ENCODE measurements at regions not wholly inside any gene's neighbourhood (a gene's known extent, or its start where the extent isn't known, plus 50 kb on each side); places are given as distances from the start of the nearest gene placed in this dataset.

- Mint-ChIP-seq H3K36me3 (ENCODE audit: low read depth) (no peaks in the 10 kb centered on the region), H3K9me3 (peaks cover 23% of the 10 kb centered on the region), H3K4me3 (no peak overlapping the region), H3K27ac (no peak overlapping the region), H3K27me3 (no peaks in the 10 kb centered on the region), H3K4me1 (ENCODE audit: low read depth) (no peaks in the 10 kb centered on the region)
- intact Hi-C loops (cut with micrococcal nuclease), result no loop called here
These were observed 215.4 kb downstream of the RAB28 start for GRCh38 chr4:13268703-13269102.

DNA sequence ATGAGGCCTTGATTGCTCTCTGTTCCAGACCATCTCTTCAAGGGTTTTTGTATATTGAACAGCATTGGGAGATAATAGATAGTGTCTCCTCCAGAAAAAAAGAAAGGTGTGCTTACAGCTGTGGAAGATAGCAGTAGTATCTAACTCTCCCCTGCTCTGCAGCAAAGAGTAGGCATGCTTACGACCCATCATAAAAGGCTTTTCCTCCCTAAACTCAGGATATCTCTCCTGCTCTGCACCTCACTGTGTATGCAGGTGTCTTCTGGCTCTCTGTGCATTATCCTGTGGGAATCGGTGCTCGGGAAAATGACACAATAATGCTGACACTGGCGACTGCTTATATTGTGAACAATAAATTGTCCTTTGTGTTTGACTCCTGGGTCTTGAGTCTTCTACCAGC, 216.0 kb downstream of the RAB28 start:
- Mint-ChIP-seq H3K4me3 (no peak overlapping the region), H3K36me3 (ENCODE audit: low read depth) (no peaks in the 10 kb centered on the region), H3K27me3 (no peaks in the 10 kb centered on the region), H3K4me1 (ENCODE audit: low read depth) (no peaks in the 10 kb centered on the region), H3K9me3 (peaks cover 17% of the 10 kb centered on the region), H3K27ac (no peak overlapping the region)
- intact Hi-C loops (cut with micrococcal nuclease), result no loop called here

- intact Hi-C loops (cut with micrococcal nuclease), result no loop called here
- H3K27ac Mint-ChIP-seq, result no peak overlapping the region
- H3K9me3 Mint-ChIP-seq, result peaks cover 17% of the 10 kb centered on the region
- H3K4me3 Mint-ChIP-seq, result no peak overlapping the region
- no peaks in the 10 kb centered on the region for H3K36me3 Mint-ChIP-seq (ENCODE audit: low read depth)
- H3K4me1 Mint-ChIP-seq (ENCODE audit: low read depth), result no peaks in the 10 kb centered on the region
- no peaks in the 10 kb centered on the region for H3K27me3 Mint-ChIP-seq
These were observed 217.0 kb downstream of the RAB28 start for GRCh38 chr4:13267091-13267490.

DNA sequence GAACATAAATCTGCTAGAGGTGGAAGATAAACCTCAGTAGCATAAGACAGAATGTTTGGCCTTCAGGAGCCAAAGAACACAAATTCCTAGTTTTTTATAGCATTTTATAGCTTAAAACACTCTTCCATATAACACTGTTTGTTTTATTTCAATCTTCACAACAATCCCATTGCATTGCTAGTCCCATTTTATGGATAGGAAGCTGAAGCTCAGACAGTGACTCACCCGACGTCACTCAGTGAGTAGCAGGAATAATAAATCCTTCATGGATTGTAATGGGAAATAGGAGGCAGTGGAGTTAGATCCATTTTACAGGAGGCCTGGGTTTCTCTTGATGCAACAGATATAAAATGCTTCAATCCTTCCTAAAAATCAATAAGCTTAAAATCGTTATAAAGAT, 217.5 kb downstream of the RAB28 start:
- Mint-ChIP-seq H3K36me3 (ENCODE audit: low read depth) (no peaks in the 10 kb centered on the region), H3K9me3 (peaks cover 17% of the 10 kb centered on the region), H3K4me3 (no peak overlapping the region), H3K27ac (no peak overlapping the region), H3K4me1 (ENCODE audit: low read depth) (no peaks in the 10 kb centered on the region), H3K27me3 (no peaks in the 10 kb centered on the region)
- intact Hi-C loops (cut with micrococcal nuclease), result no loop called here

DNA sequence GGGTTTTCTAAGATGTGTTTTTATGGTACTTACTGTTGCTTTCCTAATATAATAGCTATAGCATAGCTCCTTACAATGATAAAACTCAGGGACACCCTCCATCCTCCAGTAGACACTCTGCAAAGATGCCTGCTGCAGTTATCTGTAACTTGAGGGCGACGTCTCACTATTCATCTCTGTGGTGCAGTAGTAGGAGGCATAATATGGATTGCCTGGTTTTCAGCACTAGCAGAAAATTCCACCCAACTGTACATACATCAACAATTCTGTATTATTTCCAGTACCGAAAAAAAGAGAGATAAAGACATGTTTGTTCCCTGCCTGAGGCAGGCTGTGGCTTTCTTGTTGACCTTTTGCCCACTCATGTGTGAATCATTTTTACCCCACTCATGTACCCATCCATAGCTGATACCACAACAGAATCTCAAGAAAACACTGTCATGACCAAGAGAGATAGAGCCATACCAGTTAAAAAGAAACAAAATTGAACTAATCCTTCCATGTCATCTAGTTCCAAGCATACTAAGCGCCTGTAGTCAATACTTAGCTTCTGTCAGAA, 220.1 kb downstream of the RAB28 start:
- Mint-ChIP-seq H3K4me1 (ENCODE audit: low read depth) (no peaks in the 10 kb centered on the region), H3K36me3 (ENCODE audit: low read depth) (no peaks in the 10 kb centered on the region), H3K27me3 (no peaks in the 10 kb centered on the region), H3K9me3 (no peaks in the 10 kb centered on the region), H3K27ac (no peak overlapping the region), H3K4me3 (no peak overlapping the region)
- intact Hi-C loops (cut with micrococcal nuclease), result no loop called here

GRCh38 chr4:13262816-13263215, 221.3 kb downstream of the RAB28 start:
- H3K27ac Mint-ChIP-seq, result no peak overlapping the region
- no peaks in the 10 kb centered on the region for H3K4me1 Mint-ChIP-seq (ENCODE audit: low read depth)
- H3K27me3 Mint-ChIP-seq, result no peaks in the 10 kb centered on the region
- H3K9me3 Mint-ChIP-seq, result peaks cover 9% of the 10 kb centered on the region
- H3K36me3 Mint-ChIP-seq (ENCODE audit: low read depth), result no peaks in the 10 kb centered on the region
- no peak overlapping the region for H3K4me3 Mint-ChIP-seq
- intact Hi-C loops (cut with micrococcal nuclease), result no loop called here

GRCh38 chr4:13261486-13262257, 222.5 kb downstream of the RAB28 start:
- no peak overlapping the region for H3K4me3 Mint-ChIP-seq
- H3K36me3 Mint-ChIP-seq (ENCODE audit: low read depth), result no peaks in the 10 kb centered on the region
- no peaks in the 10 kb centered on the region for H3K4me1 Mint-ChIP-seq (ENCODE audit: low read depth)
- H3K27ac Mint-ChIP-seq, result no peak overlapping the region
- intact Hi-C loops (cut with micrococcal nuclease), result no loop called here
- H3K9me3 Mint-ChIP-seq, result peaks cover 13% of the 10 kb centered on the region
- H3K27me3 Mint-ChIP-seq, result no peaks in the 10 kb centered on the region

DNA sequence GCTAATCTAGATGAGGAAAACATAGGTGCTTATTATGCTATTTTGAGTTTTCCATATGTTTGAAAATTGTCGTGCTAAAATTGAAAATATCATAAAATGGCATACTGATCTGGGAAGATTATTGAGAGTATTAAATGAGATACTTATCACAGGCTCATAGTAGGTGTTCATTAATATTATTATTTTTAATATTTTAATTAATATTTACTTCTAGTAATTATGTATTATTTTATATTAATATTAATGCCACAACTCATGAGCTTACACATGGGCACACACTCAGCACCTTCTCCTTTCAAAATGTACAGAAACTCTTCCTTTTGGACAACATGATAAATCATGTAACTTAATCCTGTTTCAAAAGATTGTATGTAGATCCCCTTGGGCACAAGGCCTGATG, 223.6 kb downstream of the RAB28 start:
- H3K36me3 Mint-ChIP-seq (ENCODE audit: low read depth), result no peaks in the 10 kb centered on the region
- intact Hi-C loops (cut with micrococcal nuclease), result no loop called here
- no peaks in the 10 kb centered on the region for H3K4me1 Mint-ChIP-seq (ENCODE audit: low read depth)
- no peak overlapping the region for H3K4me3 Mint-ChIP-seq
- peaks cover 13% of the 10 kb centered on the region for H3K9me3 Mint-ChIP-seq
- no peaks in the 10 kb centered on the region for H3K27me3 Mint-ChIP-seq
- H3K27ac Mint-ChIP-seq, result no peak overlapping the region

- Mint-ChIP-seq H3K4me1 (ENCODE audit: low read depth) (no peaks in the 10 kb centered on the region), H3K27ac (no peak overlapping the region), H3K36me3 (ENCODE audit: low read depth) (no peaks in the 10 kb centered on the region), H3K9me3 (peaks cover 46% of the 10 kb centered on the region), H3K4me3 (no peak overlapping the region), H3K27me3 (no peaks in the 10 kb centered on the region)
- intact Hi-C loops (cut with micrococcal nuclease), result no loop called here
These were observed 233.9 kb downstream of the RAB28 start for GRCh38 chr4:13250263-13250662.

GRCh38 chr4:13248621-13249298, 235.4 kb downstream of the RAB28 start:
- intact Hi-C loops (cut with micrococcal nuclease), result no loop called here
- no peaks in the 10 kb centered on the region for H3K36me3 Mint-ChIP-seq (ENCODE audit: low read depth)
- no peaks in the 10 kb centered on the region for H3K27me3 Mint-ChIP-seq
- no peak overlapping the region for H3K4me3 Mint-ChIP-seq
- no peak overlapping the region for H3K27ac Mint-ChIP-seq
- peaks cover 47% of the 10 kb centered on the region for H3K9me3 Mint-ChIP-seq
- H3K4me1 Mint-ChIP-seq (ENCODE audit: low read depth), result no peaks in the 10 kb centered on the region

DNA sequence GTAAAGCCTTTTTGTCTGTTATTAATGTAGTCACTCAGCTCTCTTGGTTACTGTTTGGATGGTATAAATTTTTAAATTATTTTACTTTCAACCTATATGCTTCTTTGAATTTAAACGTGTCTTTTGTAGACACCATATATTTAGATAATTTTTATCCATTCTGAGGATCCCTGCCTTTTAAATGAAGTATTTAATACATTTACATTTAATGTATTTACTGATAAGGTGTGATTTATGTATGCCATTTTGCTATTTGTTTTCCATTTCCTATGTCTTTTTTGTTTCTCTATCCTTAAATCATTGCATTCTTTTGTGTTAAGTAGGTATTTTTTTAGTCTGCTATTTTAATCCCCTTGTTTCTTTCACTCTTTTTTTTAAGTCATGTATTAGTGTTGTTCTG, 238.0 kb downstream of the RAB28 start:
- H3K27ac Mint-ChIP-seq, result no peak overlapping the region
- no peaks in the 10 kb centered on the region for H3K27me3 Mint-ChIP-seq
- intact Hi-C loops (cut with micrococcal nuclease), result no loop called here
- no peak overlapping the region for H3K4me3 Mint-ChIP-seq
- H3K9me3 Mint-ChIP-seq, result peaks cover 68% of the 10 kb centered on the region
- H3K36me3 Mint-ChIP-seq (ENCODE audit: low read depth), result no peaks in the 10 kb centered on the region
- no peaks in the 10 kb centered on the region for H3K4me1 Mint-ChIP-seq (ENCODE audit: low read depth)

GRCh38 chr4:13244444-13244843, 239.7 kb downstream of the RAB28 start:
- intact Hi-C loops (cut with micrococcal nuclease), result no loop called here
- Mint-ChIP-seq H3K4me3 (no peak overlapping the region), H3K36me3 (ENCODE audit: low read depth) (no peaks in the 10 kb centered on the region), H3K4me1 (ENCODE audit: low read depth) (no peaks in the 10 kb centered on the region), H3K9me3 (peaks cover 62% of the 10 kb centered on the region), H3K27me3 (no peaks in the 10 kb centered on the region), H3K27ac (no peak overlapping the region)

GRCh38 chr4:13243152-13243551, 241.0 kb downstream of the RAB28 start:
- Mint-ChIP-seq H3K4me3 (no peak overlapping the region), H3K9me3 (peaks cover 54% of the 10 kb centered on the region), H3K27me3 (no peaks in the 10 kb centered on the region), H3K4me1 (ENCODE audit: low read depth) (no peaks in the 10 kb centered on the region), H3K36me3 (ENCODE audit: low read depth) (no peaks in the 10 kb centered on the region), H3K27ac (no peak overlapping the region)
- intact Hi-C loops (cut with micrococcal nuclease), result no loop called here

- intact Hi-C loops (cut with micrococcal nuclease), result no loop called here
- Mint-ChIP-seq H3K4me3 (no peak overlapping the region), H3K9me3 (peaks cover 33% of the 10 kb centered on the region), H3K27ac (no peak overlapping the region), H3K36me3 (ENCODE audit: low read depth) (no peaks in the 10 kb centered on the region), H3K27me3 (no peaks in the 10 kb centered on the region), H3K4me1 (ENCODE audit: low read depth) (no peaks in the 10 kb centered on the region)
These were observed 244.1 kb downstream of the RAB28 start for GRCh38 chr4:13240066-13240465.
